NCI-H2227 treated with DMSO at 0.1 percent for 48 hours (cell line): ENCODE measurements at regions not wholly inside any gene's neighbourhood (a gene's known extent, or its start where the extent isn't known, plus 50 kb on each side); places are given as distances from the start of the nearest gene placed in this dataset.
A peak's percentile ranks its signal among the peaks of the same experiment; 100 is the strongest.

ENCODE experiments used
- DNase-seq: peaks from one replicate; lab custom pipeline; 2025; lab: John Stamatoyannopoulos, UW

GRCh38 chr15:39153716-39154115 is 427.2 kb upstream of the THBS1 start:
- DNase-seq, result no peak

- no peak for DNase-seq
Observed at GRCh38 chr15:39154227-39154638, 426.6 kb upstream of the THBS1 start.

GRCh38 chr15:39154776-39155175 is 426.1 kb upstream of the THBS1 start:
- DNase-seq, result no peak

GRCh38 chr15:39156166-39156565 is 424.7 kb upstream of the THBS1 start:
- no peak for DNase-seq

GRCh38 chr15:39156646-39157250 is 424.1 kb upstream of the THBS1 start:
- no peak for DNase-seq

- no peak for DNase-seq
Observed at GRCh38 chr15:39157882-39158281, 423.0 kb upstream of the THBS1 start.

- no peak for DNase-seq
Observed at GRCh38 chr15:39159833-39160232, 421.0 kb upstream of the THBS1 start.

GRCh38 chr15:39161096-39161495 is 419.8 kb upstream of the THBS1 start:
- no peak for DNase-seq

- no peak for DNase-seq
Observed at GRCh38 chr15:39165020-39165706, 415.7 kb upstream of the THBS1 start.

GRCh38 chr15:39167164-39168058 is 413.5 kb upstream of the THBS1 start:
- no peak for DNase-seq

- DNase-seq, result peak; percentile 13
Observed at GRCh38 chr15:39171944-39172368, 408.9 kb upstream of the THBS1 start.

GRCh38 chr15:39172380-39173281 is 408.2 kb upstream of the THBS1 start:
- DNase-seq, result no peak

- no peak for DNase-seq
Observed at GRCh38 chr15:39173426-39173825, 407.5 kb upstream of the THBS1 start.

GRCh38 chr15:39174332-39174731 is 406.5 kb upstream of the THBS1 start:
- no peak for DNase-seq

GRCh38 chr15:39176030-39176429 is 404.8 kb upstream of the THBS1 start:
- no peak for DNase-seq

GRCh38 chr15:39177561-39177960 is 403.3 kb upstream of the THBS1 start:
- DNase-seq, result no peak

- DNase-seq, result no peak
Observed at GRCh38 chr15:39180030-39180429, 400.8 kb upstream of the THBS1 start.

- DNase-seq, result no peak
Observed at GRCh38 chr15:39180483-39180933, 400.4 kb upstream of the THBS1 start.

GRCh38 chr15:39181056-39181747 is 399.7 kb upstream of the THBS1 start:
- DNase-seq, result no peak

- DNase-seq, result no peak
Observed at GRCh38 chr15:39181940-39182339, 398.9 kb upstream of the THBS1 start.
